ENCODE measurements at regions not wholly inside any gene's neighbourhood (a gene's known extent, or its start where the extent isn't known, plus 50 kb on each side); places are given as distances from the start of the nearest gene placed in this dataset.
A peak's percentile ranks its signal among the peaks of the same experiment; 100 is the strongest.

DNA sequence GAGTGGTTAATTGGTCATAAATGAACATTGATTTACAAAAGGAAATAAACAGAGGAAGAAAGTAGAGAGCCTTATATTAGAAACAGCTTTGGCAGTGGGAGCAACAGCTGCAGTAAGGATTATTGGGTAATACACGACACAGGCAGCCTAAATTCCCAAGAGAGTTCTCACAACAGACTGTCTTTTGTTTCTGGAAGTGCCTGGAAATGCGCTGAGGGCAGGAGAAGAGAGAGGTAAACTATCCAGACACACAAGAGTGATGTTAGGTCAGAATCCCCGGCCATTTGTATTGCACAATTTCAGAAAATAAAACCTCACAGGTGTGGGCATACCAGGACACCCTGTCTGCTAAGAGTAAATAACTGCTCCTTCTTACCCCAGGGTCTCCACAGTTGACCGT, 450.4 kb upstream of the CTNND2 start:
- Histone ChIP-seq H3K4me3 (no peak overlapping the region), H3K4me2 (no peak overlapping the region), H3K4me1 (no peaks in the 10 kb centered on the region), H2AFZ (replicated peaks) (no peak overlapping the region), H4K20me1 (ENCODE audit: low read depth) (no peaks in the 10 kb centered on the region), H3K27me3 (no peaks in the 10 kb centered on the region), H3K36me3 (no peaks in the 10 kb centered on the region), H3K9me3 (ENCODE audit: low read depth) (no peaks in the 10 kb centered on the region), H3K79me2 (ENCODE audit: low read depth) (no peaks in the 10 kb centered on the region), H3F3A (ENCODE audit: low read depth) (no peaks in the 10 kb centered on the region), H3K9ac (no peak overlapping the region), H3K27ac (no peak overlapping the region)
- no peaks in the 10 kb centered on the region for H3K36me3 Mint-ChIP-seq
- TF ChIP-seq EZH2 (IDR thresholded peaks at IDR 0.05), result no peak
- no peak for TF ChIP-seq EZH2phosphoT487 (IDR thresholded peaks at IDR 0.05)
- TF ChIP-seq, protein P1, sequence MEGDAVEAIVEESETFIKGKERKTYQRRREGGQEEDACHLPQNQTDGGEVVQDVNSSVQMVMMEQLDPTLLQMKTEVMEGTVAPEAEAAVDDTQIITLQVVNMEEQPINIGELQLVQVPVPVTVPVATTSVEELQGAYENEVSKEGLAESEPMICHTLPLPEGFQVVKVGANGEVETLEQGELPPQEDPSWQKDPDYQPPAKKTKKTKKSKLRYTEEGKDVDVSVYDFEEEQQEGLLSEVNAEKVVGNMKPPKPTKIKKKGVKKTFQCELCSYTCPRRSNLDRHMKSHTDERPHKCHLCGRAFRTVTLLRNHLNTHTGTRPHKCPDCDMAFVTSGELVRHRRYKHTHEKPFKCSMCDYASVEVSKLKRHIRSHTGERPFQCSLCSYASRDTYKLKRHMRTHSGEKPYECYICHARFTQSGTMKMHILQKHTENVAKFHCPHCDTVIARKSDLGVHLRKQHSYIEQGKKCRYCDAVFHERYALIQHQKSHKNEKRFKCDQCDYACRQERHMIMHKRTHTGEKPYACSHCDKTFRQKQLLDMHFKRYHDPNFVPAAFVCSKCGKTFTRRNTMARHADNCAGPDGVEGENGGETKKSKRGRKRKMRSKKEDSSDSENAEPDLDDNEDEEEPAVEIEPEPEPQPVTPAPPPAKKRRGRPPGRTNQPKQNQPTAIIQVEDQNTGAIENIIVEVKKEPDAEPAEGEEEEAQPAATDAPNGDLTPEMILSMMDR (IDR thresholded peaks at IDR 0.05), result no peak
- H3K27ac Mint-ChIP-seq, result peak overlapping the region; percentile 72
- H3K27me3 Mint-ChIP-seq (ENCODE audit: insufficient read depth, low read depth), result no peaks in the 10 kb centered on the region
- peak; percentile 2 for DNase-seq (ENCODE audit: low spot score)
- no peaks in the 10 kb centered on the region for H3K4me1 Mint-ChIP-seq
- H3K4me3 Mint-ChIP-seq, result no peak overlapping the region
- no peaks in the 10 kb centered on the region for H3K9me3 Mint-ChIP-seq

DNA sequence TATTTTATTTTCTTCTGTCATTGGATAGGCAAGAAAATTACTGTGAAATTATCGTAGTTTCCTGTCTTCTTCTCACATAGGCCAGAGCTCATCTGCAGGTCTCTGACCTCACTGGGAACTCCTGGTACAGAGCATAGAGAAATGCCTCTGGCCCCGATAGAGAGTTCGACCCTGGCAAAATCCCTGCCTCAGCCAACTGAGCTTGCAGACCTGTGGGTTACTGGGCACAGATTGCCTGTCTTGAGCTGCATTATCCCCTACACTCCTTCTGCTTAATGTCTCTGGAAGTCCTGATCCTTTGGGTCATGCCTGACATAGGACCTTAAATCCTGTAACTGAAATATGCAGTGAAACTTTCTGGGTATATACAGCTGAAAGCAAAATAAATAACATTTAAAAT, 439.3 kb upstream of the CTNND2 start:
- no peak overlapping the region for H3K27ac Mint-ChIP-seq
- Histone ChIP-seq H3K4me3 (no peak overlapping the region), H3K9ac (no peak overlapping the region), H3F3A (ENCODE audit: low read depth) (no peaks in the 10 kb centered on the region), H3K36me3 (no peaks in the 10 kb centered on the region), H3K79me2 (ENCODE audit: low read depth) (no peaks in the 10 kb centered on the region), H3K27ac (no peak overlapping the region), H2AFZ (replicated peaks) (peak overlapping the region; percentile 47), H3K9me3 (ENCODE audit: low read depth) (no peaks in the 10 kb centered on the region), H3K4me2 (no peak overlapping the region), H4K20me1 (ENCODE audit: low read depth) (no peaks in the 10 kb centered on the region), H3K4me1 (no peaks in the 10 kb centered on the region), H3K27me3 (no peaks in the 10 kb centered on the region)
- H3K4me3 Mint-ChIP-seq, result no peak overlapping the region
- H3K9me3 Mint-ChIP-seq, result no peaks in the 10 kb centered on the region
- H3K36me3 Mint-ChIP-seq, result no peaks in the 10 kb centered on the region
- peaks cover 2% of the 10 kb centered on the region for H3K27me3 Mint-ChIP-seq (ENCODE audit: insufficient read depth, low read depth)
- TF ChIP-seq, protein P1 (IDR thresholded peaks at IDR 0.05), result no peak
- no peak for TF ChIP-seq EZH2 (IDR thresholded peaks at IDR 0.05)
- TF ChIP-seq EZH2phosphoT487 (IDR thresholded peaks at IDR 0.05), result no peak
- peak; percentile 4 for DNase-seq (ENCODE audit: low spot score)
- H3K4me1 Mint-ChIP-seq, result no peaks in the 10 kb centered on the region

DNA sequence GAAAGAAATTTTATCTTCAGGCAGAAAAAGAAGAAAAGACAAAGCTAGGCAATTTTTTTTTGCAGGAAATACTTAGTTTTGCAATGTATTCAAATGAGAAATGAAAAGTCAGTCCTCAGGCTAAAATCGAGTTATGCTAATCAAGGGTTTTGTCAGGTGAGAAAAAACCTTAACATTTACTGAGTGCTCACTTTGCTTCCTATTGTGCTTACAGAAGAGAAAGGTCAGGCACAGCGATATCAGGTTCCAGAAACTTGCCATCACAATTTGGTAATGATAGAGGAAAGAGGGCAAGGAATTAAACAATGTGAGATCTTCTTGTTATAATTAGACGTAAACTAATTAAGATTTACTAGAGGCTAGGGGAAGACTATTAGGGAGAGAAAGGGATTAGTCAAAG, 431.7 kb upstream of the CTNND2 start:
- H3F3A ChIP-seq (ENCODE audit: low read depth), result peaks cover 3% of the 10 kb centered on the region
- no peak overlapping the region for H3K4me2 ChIP-seq
- no peaks in the 10 kb centered on the region for H3K36me3 ChIP-seq
- no peak overlapping the region for H3K27ac ChIP-seq
- H4K20me1 ChIP-seq (ENCODE audit: low read depth), result no peaks in the 10 kb centered on the region
- H3K79me2 ChIP-seq (ENCODE audit: low read depth), result no peaks in the 10 kb centered on the region
- Mint-ChIP-seq H3K36me3 (no peaks in the 10 kb centered on the region), H3K27me3 (ENCODE audit: insufficient read depth, low read depth) (peaks cover 2% of the 10 kb centered on the region), H3K4me1 (peaks cover 13% of the 10 kb centered on the region), H3K9me3 (peaks cover 2% of the 10 kb centered on the region), H3K4me3 (no peak overlapping the region), H3K27ac (no peak overlapping the region)
- H3K9ac ChIP-seq, result no peak overlapping the region
- H3K4me3 ChIP-seq, result no peak overlapping the region
- H2AFZ ChIP-seq (replicated peaks), result no peak overlapping the region
- no peaks in the 10 kb centered on the region for H3K27me3 ChIP-seq
- DNase-seq (ENCODE audit: low spot score), result no peak
- TF ChIP-seq EZH2 (IDR thresholded peaks at IDR 0.05) (no peak), EZH2phosphoT487 (IDR thresholded peaks at IDR 0.05) (no peak)
- peaks cover 22% of the 10 kb centered on the region for H3K4me1 ChIP-seq
- no peaks in the 10 kb centered on the region for H3K9me3 ChIP-seq (ENCODE audit: low read depth)

DNA sequence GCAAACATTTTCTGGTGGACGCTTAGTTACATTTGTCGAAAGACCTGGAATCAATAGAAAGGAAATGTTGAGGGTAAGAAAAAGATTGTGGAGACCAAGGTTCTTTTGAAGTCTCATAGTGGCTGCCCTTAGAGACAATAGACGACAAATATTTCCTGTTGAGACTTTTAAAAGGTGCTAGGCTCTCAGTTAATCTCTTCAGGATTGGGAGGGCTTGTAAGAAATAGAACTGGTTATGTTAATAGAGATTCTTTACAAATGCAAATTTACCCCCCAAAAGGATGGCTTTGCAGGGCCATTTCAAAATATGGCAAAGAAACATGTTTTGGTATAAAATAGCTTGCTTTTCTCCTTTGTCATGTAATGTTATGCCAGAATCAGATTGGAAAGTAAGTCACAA, 428.2 kb upstream of the CTNND2 start:
- no peaks in the 10 kb centered on the region for H3K9me3 ChIP-seq (ENCODE audit: low read depth)
- H3K79me2 ChIP-seq (ENCODE audit: low read depth), result no peaks in the 10 kb centered on the region
- H3K27ac ChIP-seq, result no peak overlapping the region
- H3K36me3 ChIP-seq, result no peaks in the 10 kb centered on the region
- H4K20me1 ChIP-seq (ENCODE audit: low read depth), result no peaks in the 10 kb centered on the region
- no peak overlapping the region for H3K4me2 ChIP-seq
- no peak overlapping the region for H3K27ac Mint-ChIP-seq
- no peak overlapping the region for H2AFZ ChIP-seq (replicated peaks)
- peaks cover 3% of the 10 kb centered on the region for H3F3A ChIP-seq (ENCODE audit: low read depth)
- peaks cover 28% of the 10 kb centered on the region for H3K4me1 ChIP-seq
- no peak for DNase-seq (ENCODE audit: low spot score)
- H3K9ac ChIP-seq, result no peak overlapping the region
- no peak overlapping the region for H3K4me3 Mint-ChIP-seq
- no peak for TF ChIP-seq EZH2 (IDR thresholded peaks at IDR 0.05)
- no peak for TF ChIP-seq EZH2phosphoT487 (IDR thresholded peaks at IDR 0.05)
- TF ChIP-seq, protein P1 (IDR thresholded peaks at IDR 0.05), result no peak
- H3K4me1 Mint-ChIP-seq, result peaks cover 20% of the 10 kb centered on the region
- H3K4me3 ChIP-seq, result no peak overlapping the region
- H3K27me3 Mint-ChIP-seq (ENCODE audit: insufficient read depth, low read depth), result no peaks in the 10 kb centered on the region
- no peaks in the 10 kb centered on the region for H3K36me3 Mint-ChIP-seq
- H3K9me3 Mint-ChIP-seq, result peaks cover 6% of the 10 kb centered on the region
- no peaks in the 10 kb centered on the region for H3K27me3 ChIP-seq
